ENCODE measurements at regions not wholly inside any gene's neighbourhood (a gene's known extent, or its start where the extent isn't known, plus 50 kb on each side); places are given as distances from the start of the nearest gene placed in this dataset.

- no peak for DNase-seq
Observed at GRCh38 chr3:23029001-23029400, 174.1 kb upstream of the UBE2E2 start.

- DNase-seq, result peak; percentile 21
Observed at GRCh38 chr3:23035927-23036640, 167.0 kb upstream of the UBE2E2 start.

GRCh38 chr3:23036728-23037127 lies 166.4 kb upstream of the UBE2E2 start:
- no peak for DNase-seq

- no peak for DNase-seq
Observed at GRCh38 chr3:23038471-23038870, 164.7 kb upstream of the UBE2E2 start.

GRCh38 chr3:23041918-23042696 lies 161.0 kb upstream of the UBE2E2 start:
- DNase-seq, result no peak

GRCh38 chr3:23044463-23044862 lies 158.7 kb upstream of the UBE2E2 start:
- no peak for DNase-seq

- no peak for DNase-seq
Observed at GRCh38 chr3:23046536-23046935, 156.6 kb upstream of the UBE2E2 start.

GRCh38 chr3:23051240-23052140 lies 151.6 kb upstream of the UBE2E2 start:
- no peak for DNase-seq

GRCh38 chr3:23052208-23052607 lies 150.9 kb upstream of the UBE2E2 start:
- DNase-seq, result no peak

GRCh38 chr3:23052620-23053019 lies 150.5 kb upstream of the UBE2E2 start:
- DNase-seq, result no peak

GRCh38 chr3:23055733-23056376 lies 147.3 kb upstream of the UBE2E2 start:
- no peak for DNase-seq

GRCh38 chr3:23062582-23062981 lies 140.5 kb upstream of the UBE2E2 start:
- no peak for DNase-seq

- DNase-seq, result no peak
Observed at GRCh38 chr3:23062982-23063381, 140.1 kb upstream of the UBE2E2 start.

GRCh38 chr3:23067116-23067515 lies 136.0 kb upstream of the UBE2E2 start:
- DNase-seq, result no peak

- DNase-seq, result no peak
Observed at GRCh38 chr3:23068016-23068728, 135.0 kb upstream of the UBE2E2 start.

- DNase-seq, result peak; percentile 11
Observed at GRCh38 chr3:23071296-23071695, 131.8 kb upstream of the UBE2E2 start.

- no peak for DNase-seq
Observed at GRCh38 chr3:23071758-23072157, 131.4 kb upstream of the UBE2E2 start.

GRCh38 chr3:23072693-23073092 lies 130.4 kb upstream of the UBE2E2 start:
- no peak for DNase-seq

GRCh38 chr3:23073724-23074305 lies 129.3 kb upstream of the UBE2E2 start:
- no peak for DNase-seq

GRCh38 chr3:23075496-23075895 lies 127.6 kb upstream of the UBE2E2 start:
- no peak for DNase-seq

GRCh38 chr3:23076437-23076836 lies 126.7 kb upstream of the UBE2E2 start:
- DNase-seq, result no peak

GRCh38 chr3:23077126-23077525 lies 126.0 kb upstream of the UBE2E2 start:
- no peak for DNase-seq
